ENCODE measurements at regions not wholly inside any gene's neighbourhood (a gene's known extent, or its start where the extent isn't known, plus 50 kb on each side); places are given as distances from the start of the nearest gene placed in this dataset.

DNA sequence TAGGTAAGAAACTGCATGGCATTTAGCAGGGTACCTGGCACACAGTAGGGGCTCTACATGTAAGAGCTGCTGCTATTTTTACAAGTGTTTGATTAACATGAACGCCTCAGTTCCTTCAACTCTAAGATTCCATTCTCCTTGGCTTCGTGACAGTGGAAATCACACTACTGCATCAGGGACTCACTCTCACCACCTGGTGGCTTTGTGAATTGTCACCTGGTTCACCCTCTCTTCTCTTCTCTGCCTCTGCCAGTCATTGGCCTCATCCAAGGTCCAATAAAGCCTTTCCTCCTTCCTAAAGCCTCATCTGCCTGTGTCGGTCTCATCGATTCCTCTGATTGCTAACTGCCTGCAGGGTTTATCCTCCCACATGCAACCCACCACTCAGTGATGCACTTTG is 476.4 kb downstream of the VRK1 start:
- no peak for DNase-seq

DNA sequence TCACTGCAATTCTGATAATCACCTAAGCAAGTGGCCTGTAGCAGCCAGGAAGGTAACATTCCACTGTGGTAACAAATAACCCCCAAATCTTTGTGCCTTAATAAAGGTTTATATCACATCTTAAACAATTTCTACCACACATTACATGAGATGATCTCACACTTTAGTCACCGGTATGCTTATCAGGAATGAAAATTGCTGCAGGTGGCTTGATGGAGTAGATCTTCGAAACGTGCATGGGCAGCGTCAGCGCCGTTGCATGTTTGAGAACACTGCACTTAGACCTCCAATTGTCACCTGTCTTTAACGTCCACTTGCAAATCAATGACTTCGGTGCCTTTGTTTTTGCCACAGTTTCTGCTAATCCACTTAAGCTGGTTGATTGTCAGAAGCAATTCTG is 477.4 kb downstream of the VRK1 start:
- no peak for DNase-seq

DNA sequence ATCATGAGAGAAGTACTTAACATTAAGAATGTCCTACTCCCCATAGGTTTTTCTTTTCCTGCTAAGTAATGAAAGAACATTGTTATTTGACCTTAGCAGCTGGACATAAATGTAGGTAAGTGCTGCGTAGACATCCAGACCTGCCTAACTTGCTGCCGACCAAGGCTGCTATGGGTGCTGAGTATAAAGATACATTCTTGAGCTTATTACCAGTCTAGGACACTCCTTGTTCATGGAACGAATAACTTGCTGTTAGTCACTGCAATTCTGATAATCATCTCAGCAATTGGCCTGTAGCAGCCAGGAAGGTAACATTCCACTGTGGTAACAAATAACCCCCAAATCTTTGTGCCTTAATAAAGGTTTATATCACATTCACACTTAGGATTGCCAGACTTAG is 478.1 kb downstream of the VRK1 start:
- DNase-seq: no peak

DNA sequence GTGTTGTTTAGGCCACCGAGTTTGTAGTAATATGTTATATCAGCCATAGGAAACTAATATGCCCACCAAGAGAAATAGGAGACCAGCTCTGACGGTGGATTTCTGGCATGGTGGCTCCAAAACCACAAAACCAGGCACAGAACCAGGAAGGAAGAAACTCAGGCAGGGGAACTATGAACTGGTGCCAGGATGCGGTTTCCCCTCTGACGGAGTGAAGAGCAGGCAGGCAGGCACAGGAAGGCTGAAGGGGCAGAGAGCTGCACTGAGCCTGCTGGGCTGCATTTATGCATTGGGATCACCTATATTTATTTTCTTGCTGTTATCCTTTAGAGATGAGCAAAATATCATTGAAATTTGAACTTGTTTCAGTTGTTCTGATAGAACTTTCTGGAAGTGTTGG is 479.4 kb downstream of the VRK1 start:
- no peak for DNase-seq

DNA sequence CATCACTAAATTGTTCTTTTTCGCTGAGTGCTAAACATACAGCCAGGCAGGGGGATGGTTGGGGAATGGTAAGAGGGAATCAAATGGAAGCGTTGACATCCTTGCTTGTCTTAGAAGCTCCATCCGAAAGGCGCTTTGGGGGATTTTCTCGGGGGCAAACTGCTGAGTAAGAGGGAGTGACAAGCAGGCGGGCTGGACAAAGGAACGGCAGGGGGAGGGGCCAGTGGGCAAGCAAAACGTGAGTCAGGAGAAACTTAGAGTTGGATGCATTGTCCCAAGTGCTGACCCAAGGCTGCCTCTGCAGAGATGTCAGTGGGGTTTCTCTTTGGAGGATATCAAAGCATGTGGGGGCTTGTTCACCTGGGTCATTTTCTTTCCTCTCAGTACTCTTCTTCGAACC is 480.5 kb downstream of the VRK1 start:
- no peak for DNase-seq

DNA sequence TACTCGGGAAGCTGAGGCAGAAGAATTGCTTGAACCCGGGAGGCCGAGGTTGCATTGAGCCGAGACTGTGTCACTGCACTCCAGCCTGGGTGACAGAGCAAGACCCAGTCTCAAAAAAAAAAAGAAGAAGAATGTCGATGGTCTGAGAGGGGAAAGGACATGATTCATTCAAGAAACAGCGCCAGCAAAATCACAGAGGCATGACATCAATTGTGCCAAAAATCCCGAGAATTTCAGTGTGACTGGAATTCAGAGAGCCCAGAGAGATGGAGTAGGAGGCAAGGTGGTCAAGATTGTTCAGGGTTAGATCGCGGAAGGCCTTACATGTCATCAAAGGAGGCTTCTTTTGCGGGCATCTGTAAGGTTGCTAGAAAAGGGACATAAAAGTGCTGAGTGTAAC is 483.3 kb downstream of the VRK1 start:
- DNase-seq: no peak

DNA sequence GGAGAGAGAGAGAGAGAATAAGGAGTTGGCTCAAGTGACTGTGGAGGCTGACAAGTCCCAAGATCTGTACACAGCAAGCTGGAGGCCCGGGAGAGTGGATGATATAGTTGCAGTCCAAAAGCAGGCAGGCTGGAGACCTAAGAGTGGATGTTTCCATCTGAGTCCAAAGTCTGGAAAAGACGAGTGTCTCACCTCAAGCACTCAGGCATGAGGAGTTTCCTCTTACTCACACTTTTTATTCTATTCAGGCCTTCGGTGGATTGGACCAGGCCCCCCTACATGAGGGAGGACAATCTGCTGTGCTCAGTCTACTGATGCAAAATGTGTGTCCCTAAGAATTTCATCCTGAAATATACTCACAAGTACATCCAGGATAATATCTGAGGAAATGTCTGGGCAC is 484.6 kb downstream of the VRK1 start:
- no peak for DNase-seq

DNA sequence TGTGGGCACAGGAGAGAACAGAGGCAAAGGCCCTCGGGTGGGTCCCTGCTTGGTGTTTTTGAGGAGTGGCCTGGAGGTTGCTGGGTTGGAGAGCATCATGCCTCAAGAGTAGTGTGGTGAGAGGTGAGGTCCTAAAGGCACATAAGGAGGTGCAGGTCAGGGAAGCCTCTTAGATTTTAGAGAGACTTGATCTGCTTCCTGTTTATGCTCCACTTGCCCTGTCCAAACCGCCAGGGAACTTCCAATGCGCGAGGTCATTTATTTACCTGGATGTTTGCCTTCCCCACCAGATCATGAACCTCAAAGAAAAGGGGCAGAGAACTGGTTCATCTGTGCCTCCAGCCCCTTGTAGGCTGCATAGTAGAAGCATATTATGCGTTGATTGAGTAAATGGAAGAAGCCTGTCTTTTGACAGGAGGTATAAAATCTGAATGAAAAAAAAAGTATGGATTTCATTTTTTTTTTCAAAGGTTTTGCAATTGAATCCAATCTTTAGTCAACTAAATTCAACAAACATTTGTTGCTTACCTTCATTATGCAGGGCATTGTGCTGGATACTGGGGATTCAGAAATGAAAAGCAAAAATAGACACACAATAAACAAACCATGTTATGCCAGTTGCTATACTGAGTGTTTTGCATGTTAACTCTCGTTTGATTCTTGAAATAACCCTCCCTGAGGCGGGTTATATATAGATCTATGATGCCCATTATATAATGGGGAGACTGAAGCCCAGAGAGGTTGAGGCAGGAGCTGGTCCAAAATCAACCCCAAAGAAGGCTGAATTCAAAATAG is 485.2 kb downstream of the VRK1 start:
- no peak for DNase-seq

DNA sequence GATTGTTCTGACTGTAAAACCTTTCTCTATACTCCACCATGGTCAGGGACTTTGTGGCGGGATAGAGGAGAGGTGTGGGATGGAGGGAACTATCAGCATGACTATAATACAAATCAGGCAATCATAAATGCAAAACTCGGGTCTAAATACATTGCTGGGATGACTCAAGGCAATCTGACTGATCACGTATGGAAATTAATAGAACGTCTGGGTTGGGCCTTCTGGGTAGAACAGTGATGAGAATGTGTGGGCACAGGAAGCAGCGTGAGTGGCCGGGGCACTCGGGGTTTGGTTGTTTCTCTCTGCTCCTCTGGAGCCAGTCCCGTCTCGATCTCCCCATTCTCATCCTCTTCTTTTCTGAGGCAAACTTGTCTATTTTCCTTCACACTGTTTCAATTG is 485.8 kb downstream of the VRK1 start:
- DNase-seq: no peak

DNA sequence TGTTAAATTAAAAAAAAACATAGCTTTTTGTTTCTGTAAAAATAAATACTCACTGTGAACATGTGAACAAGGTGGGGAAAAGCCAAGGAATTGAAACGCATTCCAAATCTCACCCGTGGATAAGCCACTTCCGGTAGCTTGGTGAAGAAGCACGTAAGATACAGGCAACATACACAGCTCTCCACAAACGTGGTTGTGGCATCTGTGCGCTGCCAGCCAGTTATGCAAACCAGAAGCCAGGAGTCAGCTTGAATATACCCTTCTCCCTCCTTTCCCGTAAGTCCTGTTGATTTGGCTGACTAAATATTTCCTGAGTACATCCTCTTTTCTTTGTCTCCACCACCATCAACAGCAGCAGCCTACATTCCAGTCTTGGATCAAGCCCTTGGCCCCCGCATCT is 486.2 kb downstream of the VRK1 start:
- no peak for DNase-seq

DNA sequence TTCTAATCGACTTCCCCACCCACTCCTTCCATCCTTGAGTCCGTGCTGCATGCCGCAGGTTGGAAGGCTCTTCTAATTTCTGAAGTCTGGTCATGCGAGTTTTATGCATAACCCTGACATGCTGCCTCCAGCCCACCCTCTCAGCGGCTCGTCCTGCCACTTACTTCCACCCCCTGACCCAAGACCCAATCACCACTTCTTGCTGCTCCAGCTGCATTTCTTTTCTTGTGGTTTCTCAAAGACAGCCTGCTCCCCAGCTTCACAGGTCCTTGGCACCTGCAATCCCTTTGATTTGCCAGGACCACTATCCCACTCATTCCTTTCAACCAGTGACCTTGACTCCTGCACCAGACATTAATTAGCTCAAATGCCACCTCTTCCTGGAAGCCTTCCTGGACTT is 486.7 kb downstream of the VRK1 start:
- no peak for DNase-seq

DNA sequence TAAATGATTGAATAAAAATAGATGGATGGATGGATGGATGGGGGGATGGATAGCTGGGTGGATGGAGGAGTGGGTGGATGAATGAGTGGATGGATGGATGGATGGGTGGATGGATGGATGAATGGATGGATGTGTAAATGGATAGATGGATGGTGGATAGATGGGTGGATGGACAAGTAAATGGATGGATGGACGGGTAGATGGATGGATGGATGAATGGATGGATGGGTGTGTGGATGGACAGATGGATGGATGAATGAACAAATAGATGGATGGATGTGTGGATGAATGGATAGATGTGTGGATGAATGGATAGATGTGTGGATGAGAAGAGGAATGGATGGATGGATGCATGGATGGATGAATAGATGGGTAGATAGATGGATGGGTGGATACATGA is 490.8 kb downstream of the VRK1 start:
- DNase-seq: no peak

DNA sequence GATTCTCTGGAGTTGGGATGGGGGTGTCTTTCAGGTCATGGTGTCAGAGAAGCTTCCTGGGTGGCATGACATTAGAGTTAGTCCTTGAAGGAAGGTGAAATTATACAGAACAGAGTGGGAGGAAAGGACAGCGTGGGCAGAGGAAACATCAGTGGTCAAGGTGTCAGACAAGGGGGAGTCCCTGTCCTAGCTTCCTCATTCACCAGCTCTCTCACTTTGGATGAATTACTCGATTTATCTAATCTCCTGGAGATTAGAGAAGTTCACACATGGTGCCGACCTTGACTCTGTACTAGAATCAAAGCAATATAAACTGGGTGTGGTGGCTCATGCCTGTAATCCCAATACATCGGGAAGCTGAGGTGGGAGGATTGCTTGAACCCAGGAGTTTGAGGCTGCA is 492.9 kb downstream of the VRK1 start:
- no peak for DNase-seq

DNA sequence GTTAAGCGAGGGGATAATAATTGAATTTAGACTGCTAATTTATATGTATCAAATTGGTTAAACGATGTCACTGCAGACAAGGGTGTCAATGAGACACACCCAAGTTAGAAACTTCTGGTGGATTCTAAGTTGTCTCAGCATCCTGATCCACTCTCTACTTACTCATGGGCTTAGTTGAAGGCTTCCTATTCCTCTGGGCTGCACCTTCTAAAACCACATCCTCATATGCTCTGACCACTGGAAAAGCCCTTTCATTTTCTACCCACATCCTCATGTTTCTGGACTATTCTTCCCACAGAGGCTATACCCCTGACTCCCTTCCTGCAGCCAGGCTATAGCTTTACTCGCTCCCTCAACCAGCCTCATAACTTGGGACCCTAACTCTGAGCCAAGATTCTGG is 493.8 kb downstream of the VRK1 start:
- DNase-seq: no peak

DNA sequence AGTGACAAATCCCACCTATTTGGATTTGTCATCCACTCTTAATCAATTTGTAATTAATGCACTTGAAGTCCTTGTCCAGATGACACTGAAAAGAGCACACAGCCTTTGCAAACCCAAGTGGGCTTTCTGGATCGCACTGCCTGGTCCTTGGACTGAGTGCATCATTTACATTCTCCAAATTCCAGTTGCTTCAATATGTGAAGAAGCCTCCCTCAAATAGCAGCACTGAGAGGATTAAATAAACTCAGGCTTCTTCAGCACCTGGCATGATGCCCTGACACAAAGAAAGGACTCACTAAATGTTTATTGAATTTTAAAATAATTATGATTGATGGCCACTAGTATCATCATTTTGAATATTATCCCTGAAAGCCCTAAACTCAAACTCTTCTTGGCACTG is 496.5 kb downstream of the VRK1 start:
- DNase-seq: no peak

DNA sequence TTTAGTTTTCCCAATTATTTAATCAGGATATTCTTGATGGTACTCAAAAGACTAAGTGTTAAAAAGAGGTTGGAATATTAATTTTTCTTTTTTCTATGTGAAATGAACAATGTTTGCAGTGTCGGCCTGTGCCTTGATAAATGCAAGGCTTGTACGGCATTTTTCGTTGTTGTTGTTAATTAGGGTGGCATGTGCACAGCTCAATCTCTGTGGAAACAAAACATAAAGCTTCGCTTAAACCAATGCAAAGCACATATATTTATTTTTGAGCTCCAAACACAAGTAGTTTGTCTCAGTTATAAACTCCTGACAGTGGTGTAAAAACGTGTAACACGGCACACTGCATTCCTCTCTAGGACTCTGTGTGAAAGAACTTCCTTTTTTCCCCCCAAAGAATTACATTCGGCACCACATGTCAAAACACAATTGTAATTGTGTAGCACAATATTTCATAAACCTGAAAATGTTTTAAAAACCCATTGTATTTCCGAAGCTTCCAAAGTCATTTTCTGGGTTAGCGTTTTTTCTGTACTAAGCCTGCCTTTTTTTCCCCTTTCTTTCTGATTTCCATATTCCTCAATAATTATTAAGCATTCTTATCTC is 498.0 kb downstream of the VRK1 start:
- DNase-seq: no peak

DNA sequence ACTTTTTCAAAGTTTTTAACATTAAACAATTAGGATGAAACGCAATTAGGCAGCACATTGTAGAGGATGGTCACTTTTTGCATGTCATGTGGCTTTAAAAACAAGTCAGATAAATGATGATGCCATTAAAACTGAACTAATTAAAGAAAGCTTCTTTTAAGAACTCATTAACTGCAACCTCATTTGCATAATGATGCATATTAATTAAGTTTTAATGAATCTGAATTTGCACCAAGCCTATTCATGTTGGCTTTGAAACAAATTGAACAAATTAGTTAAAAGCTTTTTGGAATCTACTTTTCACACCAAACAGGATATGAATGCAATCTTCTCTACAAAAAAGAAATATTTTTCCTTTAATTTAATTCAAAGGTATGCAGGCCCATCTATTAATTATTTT is 499.0 kb downstream of the VRK1 start:
- DNase-seq: no peak

DNA sequence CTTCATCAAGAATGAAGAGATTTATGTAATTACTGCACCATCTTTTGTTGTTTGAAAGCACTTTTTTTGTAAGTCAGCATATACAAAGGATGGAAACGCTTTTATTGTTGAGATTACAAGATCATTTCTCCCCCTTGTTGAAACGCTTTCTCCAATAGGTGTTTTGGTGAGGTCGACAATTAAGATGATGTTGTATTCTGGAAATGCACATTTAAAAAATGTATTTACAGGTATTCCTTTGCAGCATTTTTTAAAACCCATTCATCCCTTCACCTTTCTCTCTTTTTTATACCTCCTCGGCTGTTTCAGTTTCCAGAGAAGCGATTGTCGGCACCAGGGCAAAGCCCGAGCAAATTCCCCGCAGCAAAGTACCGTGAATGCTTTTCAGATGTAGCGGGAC is 499.9 kb downstream of the VRK1 start:
- no peak for DNase-seq

DNA sequence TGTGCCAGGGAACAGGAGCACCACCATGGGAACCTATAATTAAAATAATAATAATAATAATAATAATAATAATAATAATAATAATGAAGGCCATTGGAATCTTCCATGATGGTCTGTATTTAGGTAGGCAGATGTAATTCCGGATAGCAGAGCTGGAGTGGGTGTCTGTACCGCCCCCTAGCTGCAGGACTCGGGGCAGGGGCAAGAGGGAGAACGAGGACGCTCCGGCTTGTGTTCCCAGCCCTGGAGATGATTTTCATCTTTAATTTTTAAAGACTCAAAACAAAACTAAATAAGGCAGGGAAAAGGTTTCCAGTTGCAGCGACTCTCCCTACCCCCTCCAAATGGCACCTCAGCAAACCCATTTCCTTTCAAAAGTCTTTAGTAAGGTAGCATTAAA is 501.1 kb downstream of the VRK1 start:
- DNase-seq: no peak

DNA sequence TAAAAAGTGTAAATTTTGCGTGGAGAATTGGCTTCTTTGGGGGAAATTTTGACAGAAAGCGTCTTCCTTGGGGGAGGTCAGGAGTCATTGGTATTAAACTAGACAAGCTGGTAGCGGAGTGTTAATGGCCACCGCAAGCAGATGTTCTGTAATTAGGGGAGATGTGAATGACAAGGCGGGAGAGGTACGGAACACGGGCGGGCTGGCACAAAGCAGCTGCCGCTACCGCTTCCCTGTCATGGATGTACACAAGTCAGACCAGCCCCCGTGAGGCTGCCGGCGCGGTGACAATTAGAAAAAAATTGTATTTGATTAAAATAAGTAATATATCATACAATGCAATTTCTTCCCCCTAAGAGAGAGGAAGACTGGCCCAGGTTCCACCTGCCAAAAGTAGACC is 501.6 kb downstream of the VRK1 start:
- DNase-seq: no peak

DNA sequence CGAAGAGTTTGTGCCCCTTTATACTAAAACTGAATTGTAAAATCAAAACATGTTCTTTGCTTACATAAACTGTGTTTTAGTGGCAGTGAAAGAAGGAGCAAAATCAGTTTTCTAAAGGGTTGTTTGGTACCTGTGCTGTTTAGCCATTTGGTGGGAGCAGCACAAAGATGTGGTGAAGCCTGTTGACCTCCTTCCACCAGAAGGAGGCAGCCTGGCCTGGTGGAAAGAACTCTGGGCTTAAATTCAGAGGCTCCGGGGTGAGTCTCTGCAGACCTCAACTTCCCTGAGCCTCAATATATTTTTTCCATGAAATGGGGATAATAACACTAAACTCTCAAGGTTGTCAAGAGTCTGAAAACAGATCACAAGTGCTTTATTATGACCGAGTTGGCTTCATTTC is 502.5 kb downstream of the VRK1 start:
- peak; percentile 32 for DNase-seq

DNA sequence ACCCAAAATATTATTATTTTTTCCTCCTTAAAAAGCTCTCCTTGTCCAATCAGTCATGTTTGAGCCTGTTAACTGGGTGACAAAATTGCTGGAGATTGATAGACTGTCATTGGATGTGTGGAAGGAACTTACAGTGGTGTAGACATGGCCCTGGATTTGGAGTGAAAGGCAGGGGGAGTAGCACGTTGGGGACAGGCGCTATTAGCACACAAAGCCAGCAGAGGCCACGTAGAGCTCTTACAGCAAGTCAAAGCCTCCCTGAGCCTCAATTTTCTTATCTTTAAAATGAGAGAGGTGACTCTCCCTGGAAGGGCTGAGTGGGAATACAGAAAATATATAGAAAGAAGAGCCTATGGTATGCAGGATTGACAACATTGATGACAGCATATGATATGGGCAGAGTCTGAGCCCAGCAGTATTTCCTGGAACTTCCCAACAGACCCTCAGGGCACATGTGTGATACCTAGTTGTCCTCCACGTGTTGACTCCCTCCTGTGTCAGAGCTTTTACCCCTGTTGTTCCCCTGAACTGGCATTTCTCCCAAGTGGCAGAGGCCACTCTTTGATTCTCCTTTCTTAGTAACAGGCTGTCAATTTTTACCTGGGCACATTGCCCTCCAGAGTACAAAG is 504.9 kb downstream of the VRK1 start:
- no peak for DNase-seq

DNA sequence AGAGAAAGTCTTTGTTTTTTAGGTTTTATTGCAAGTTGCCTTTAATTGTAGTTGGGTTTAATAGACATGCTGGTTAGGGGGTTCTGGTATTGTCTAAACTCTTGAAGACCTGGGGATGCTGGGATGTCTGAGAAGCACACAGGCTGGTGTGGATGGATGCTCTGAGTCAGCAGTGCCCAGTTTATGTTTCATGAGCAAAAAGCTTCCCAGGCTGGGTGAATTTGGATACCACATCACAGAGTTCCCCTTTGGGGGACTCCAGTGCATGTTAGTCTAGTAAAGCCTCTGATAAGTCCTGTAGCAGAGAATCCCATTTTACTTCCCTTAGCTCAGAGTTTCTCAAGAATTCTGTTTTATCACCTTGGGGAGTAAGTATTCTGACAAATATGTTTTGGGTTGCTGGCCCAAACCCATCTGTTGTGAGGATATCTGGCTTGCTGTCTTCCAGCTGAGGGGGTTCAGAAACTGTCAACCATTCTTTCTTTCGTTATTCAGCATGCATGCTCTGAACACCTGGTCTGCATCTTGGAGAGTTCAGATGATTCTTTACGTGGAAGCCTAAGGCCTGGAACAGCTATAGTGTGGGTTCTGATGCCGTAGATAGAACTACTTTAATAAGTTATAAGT is 509.1 kb downstream of the VRK1 start:
- no peak for DNase-seq

DNA sequence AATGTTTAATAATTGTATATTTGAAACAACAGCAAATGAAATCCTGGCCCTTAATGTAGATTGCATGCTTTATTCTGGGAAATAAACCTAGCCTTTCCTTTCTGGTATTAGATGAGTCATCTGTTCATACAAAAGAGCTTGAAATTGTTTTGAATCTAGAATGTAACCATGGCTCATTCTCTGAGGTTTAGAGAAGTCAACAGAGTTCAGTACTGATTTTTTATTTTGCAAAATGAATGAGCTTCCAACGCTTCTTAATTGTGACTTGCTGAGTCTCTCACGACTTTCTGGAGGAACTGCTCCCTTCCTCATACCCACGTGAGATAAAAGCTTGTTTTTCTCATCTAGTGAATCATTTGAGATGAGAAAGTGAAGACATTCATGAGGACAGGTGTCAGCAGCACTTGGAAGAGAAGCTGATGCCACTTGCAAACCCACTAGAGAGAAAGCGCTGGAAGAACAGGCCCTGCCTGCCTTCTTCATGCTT is 509.6 kb downstream of the VRK1 start:
- peak; percentile 48 for DNase-seq
